GM18868 (cell line): ENCODE measurements at regions not wholly inside any gene's neighbourhood (a gene's known extent, or its start where the extent isn't known, plus 50 kb on each side); places are given as distances from the start of the nearest gene placed in this dataset.

ENCODE experiments used
- ATAC-seq: cut with Tn5 transposase; IDR thresholded peaks from one replicate; pipeline ENCODE4 v1.9.1; 2021; ENCODE audit warnings: mild to moderate bottlenecking, moderate library complexity; ENCODE audit not compliant: unreplicated experiment

DNA sequence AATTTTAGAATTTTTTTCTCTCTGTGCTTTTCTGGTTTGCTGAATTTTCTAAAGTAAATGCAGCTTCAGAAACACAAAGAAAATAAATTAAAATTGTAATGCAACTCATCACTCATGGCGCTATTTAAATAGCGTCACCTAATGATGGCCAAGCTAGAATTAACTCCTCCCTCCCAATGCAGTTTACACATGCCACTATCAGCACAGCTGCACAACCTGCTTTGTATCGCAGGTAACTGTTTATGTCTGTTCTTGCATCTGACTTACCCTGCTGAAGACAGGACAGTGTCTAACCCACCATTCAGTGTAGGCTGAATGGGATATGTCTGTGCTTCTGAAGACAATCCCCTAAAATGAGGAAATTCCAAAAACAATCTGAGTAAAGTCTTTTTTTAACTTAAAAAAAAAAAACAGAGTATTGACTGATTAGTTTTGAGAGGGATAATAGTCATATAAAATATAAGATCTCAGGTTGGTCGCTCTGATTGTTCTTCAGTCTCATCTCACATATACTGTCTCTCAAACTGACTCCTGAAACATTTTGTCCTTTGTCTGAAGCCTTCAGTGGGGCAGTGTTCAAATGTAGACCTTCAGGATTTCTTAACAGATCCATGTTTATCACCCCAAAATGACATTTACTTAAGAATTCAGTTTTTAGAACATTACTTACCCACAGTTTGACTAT lies 271.4 kb downstream of the ZEB2 start:
- ATAC-seq, result peak; percentile 38

DNA sequence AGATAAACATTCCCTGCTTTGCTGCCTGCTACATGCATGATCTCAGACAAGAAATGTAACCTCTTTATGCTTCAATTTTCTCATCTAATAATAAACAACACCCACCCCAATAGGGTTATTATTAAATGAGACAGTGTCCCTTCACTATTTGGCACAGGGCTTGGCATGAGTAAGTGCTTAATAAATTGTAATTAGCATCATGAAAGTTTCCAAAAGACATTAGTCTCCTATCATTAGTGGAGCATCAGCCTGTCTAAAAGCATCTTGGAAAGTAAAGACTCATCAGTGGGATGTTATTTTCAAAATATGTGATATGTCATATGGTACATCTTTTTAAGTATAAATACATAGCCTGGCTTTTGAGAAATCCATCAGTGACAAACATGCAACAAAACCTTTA lies 275.0 kb downstream of the ZEB2 start:
- no peak for ATAC-seq

DNA sequence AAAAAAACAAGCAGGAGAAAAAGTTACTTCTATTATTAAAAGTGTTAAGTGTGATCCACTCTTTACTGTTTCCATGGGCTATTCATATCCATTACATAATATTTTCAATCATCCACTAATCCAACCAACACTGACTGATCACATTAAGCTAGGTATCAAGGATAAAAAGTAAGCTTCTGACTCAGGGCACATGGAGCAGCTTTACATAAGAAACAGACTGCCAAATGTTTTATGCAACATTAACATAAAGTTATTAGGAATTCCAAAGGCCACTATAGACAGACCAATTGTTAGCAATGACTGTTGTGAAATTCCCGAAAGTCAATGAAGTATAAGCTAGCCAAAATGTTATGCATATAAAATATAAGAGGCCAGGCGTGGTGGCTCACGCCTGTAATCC lies 277.6 kb downstream of the ZEB2 start:
- no peak for ATAC-seq

DNA sequence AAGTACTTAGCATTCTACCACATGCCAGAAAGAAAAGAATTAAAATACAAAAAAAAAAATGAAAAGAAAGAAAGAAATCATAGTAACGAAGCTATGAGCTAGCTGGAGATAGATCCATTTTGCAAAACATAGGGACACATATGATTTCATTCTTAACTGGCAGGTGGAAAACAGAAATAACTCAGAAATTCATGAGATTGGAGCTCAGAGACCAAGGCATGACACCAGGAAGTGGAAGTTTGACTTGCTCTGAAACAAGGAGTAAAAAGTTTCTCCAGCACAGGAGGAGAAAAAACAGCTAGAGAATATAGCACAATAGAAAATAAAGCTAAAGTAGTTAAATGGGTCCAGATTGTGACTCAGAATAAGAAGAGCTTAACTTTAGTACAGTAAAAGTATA lies 278.1 kb downstream of the ZEB2 start:
- ATAC-seq, result no peak

DNA sequence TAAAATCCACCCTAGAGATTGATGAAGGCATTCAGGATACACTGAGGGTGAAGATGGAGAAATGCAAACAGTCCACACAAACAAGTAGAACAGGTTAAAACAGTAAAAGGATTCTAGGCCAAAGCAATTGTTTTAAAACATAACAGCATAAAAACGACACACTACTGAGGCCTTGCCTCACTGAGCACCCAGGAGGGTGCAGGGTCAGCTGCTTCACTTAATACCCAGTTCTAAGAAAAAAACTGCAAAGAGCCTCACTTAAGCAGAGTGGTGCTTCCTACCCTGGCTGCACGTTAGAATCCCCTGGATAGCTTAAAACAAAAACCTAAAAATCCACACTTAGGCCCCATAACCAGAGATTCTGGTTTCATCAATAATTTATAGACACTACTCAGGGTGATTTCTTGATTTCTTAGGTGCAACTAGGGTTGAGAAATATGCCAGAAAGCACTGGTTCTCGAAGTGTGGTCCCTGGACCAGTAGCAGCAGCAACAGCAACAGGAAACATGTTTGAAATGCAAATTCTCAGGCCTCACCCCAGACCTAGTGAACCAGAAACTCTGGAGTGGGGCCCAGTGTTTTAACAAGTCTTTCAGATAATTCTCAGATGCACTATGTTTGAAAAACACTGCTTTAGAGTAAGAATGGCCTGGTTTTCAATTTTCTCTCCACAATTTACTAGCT lies 279.1 kb downstream of the ZEB2 start:
- peak; percentile 75 for ATAC-seq

DNA sequence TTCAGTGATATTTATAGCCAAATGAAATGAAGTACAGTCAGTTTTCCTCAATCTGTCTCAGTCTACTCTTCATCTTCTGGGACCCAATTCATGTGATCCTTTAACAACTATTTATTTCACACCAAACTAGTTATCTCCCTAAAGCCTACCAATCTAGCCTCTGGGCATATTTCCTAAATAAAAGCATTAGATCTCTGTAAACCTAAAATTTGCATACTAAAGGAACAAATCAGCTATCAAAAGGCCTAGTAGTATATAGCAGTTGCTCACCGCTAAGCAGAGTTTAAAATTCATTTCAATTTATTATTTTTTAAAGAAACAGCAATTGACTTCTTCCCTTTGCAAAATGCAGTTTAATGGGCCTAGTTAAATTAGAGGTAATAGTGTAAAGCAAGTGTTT lies 280.2 kb downstream of the ZEB2 start:
- ATAC-seq, result no peak

DNA sequence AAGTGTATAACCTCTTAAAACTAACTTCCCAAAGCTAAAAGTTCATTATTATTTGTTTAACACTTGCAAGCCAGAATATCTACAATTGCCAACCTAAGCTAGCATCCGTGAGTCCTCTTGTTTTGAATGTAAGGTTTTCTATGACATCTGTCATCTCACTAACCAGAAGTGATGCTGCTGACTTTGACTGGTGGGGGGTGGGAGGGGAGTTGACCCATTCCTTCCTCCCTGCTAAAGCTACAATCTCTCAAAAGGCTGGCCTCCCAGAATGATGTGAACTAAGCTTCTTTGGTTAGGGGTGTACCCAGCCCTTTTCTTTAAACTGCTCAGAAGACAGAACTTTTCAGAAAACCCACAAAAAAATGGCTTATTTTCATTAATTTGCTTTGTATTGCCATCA lies 280.6 kb downstream of the ZEB2 start:
- no peak for ATAC-seq

DNA sequence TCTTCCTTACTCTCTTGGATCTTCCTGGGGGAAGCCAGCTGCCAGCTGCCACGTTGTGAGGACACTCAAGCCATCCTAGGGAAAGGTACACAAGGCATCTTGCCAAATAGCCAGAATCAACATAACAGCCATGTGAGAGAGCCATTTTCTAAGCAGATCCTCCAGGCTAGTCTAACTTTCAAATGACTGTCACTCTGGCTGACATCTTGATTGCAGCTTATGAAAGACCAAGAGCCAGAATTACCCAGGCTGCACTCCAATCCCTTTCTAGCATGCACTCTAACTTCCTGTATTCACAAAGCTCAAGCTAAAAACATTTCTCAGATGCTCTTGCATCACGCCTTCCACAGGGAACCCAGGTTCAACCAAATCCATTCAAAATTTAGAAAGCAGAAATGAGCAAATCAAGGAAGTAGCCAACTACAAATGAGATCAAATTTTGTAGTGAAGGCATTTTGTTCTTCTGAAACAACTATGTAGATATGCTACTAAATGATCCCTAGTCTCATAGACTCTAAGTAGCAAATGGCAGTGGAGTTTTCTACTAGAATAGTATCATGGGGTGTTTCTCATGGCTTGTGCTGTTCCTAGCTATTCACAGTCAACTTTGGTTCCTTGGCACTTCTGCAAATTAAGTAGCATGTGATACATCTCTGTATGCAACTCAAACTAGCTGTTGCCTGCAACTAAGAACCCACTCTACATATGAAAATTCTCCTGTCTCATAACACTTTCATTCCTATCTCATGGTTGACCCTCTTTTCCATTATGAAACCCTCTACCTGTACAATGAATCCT lies 281.9 kb downstream of the ZEB2 start:
- no peak for ATAC-seq

DNA sequence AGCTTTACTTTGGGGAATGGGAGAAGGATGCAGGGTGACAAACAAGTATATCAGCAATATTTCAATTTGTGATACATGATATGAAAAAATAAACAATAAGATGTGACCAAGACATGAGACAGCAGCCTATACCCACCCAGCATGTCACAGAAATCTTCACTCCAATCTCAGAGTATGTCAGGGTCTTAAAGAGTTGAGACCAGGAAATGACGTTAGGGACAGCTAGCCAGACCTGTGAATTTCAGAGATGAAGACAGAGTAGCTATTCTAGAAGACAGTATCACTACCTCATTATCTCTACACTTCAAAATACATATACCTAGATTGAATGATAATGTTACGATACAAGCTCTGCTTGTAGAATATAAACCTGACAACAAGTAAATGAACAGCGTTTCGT lies 282.8 kb downstream of the ZEB2 start:
- no peak for ATAC-seq

DNA sequence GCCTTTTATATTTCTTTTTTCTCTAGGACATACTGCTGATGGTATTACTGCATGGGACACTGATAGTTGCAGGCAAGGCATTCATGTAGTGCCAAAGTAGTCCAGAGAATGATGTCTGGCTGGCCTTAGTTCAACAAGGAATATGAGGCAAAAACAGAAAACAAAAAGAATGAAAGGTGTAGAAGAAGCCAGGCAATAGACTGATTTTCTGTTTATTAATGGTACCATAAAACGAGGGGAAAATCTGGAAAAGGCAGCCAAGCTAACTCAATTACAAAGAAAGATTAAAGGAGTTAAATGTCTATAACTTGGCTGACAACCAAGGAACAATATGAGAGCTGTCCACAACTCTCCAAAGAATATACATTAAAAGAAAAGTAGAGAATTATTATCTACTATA lies 284.9 kb downstream of the ZEB2 start:
- no peak for ATAC-seq

DNA sequence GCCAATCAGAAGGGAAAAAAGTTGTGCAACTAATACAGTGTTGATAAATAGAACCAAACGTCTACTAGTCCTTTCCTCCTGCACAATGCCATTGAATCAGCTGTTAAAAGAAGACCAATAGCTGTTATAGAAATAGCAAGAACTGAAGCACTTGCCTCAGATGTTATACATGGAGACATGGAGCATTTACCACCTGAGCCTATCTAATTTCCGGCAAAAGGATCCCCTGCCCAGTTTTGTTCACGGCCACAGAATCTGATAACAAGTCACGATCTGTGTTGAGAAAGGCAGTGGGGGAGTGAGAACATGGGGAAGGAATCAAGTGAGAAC lies 285.4 kb downstream of the ZEB2 start:
- ATAC-seq, result no peak

DNA sequence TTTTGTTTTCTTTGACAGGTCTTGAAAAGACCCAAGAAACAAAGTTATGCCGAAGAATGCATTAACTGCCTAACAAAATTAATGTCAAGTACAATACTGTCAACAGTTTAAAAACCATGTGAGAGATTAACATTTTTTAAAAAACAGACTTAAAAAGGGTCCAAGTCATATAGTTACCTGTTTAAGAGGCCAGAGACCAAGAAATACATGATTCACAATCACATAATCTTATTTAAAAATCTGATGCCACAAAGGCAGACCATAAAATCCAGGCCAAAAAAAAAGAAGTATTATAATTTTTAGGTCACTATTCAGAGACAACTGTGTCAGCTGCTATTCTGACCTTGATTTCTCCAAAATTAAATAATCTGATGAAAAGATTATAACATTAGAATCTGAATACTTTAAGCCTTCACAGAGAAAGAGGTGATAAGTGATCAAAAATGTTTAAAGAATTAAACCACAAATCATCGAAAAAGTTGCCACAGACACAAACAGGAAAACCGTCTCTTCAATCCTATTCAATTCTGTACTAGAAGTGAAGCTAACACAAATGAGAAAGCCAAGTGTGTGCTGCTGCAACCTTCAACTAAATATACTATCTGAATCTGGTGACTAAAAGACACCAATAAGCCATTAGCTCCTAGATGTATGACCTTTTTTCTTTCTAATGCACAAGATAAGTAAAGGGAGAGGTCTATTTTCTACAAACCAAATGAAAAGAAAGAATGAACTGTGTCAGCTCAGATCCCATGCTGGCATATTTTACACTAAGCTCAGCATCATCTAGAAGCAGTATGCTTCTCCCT lies 286.0 kb downstream of the ZEB2 start:
- ATAC-seq, result no peak

DNA sequence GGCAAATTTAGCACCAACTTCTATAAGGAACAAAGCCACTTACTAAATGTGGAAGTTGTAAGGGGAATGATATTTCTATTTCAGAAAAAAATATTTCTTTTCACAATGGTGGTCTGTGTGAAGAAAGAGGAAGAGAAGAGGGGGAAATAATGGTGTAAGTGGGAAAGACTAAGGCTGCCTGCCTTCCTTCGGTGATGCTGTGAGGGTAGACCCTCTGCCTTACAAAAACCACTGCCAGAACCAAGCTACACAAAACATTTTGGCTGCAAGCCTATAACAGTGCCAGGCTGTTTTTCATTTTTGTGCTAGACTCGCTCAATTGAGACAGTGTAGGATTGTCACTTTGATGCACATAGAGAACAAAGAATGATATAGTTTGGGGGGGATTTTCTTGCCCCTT lies 286.6 kb downstream of the ZEB2 start:
- no peak for ATAC-seq

DNA sequence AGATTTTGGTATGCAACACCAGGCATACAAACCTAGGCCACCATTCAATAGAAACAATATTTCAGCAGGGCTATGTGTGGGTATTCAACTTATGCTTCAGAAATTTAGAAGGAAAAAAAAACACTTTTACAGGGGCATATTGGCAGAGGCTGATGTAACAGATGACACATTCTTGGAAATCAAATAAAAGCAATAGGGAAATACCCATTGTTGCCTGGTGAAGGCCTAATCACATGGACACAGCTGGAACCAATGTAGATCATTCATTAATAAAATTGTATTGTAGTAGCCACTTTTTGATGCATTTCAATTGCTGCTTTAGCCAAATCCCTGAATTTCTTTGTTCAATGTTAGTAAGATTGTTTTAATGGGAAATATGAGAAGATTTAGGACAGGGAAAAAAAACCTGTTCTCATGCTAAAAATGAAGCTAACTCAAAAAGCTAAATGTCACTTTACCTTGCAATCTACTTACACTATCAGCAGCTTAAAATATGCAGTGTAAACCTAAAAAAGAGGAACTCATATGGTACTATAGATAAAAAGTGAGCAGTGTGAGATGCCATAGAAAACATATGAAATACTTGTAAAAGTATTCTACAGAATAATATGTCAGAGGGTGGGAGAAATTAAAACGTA lies 289.4 kb downstream of the ZEB2 start:
- peak; percentile 67 for ATAC-seq

DNA sequence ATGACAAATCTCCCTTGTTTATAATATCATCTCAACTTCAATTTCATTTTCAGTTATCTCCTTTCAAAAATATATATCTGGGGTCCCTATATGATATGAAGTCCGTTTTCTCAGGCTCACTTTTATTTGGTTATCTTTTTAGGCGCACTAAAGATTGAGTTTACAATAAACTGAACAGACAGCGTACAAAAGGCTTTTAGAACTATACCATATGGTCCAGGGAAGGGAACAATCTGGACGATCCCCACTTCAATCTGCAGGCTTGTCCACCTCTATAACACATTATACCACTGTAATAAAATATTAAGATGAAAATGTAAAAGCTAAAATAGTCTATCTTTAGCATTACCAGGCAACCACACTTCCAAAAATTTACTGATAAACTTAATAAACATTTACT lies 289.9 kb downstream of the ZEB2 start:
- ATAC-seq, result no peak

DNA sequence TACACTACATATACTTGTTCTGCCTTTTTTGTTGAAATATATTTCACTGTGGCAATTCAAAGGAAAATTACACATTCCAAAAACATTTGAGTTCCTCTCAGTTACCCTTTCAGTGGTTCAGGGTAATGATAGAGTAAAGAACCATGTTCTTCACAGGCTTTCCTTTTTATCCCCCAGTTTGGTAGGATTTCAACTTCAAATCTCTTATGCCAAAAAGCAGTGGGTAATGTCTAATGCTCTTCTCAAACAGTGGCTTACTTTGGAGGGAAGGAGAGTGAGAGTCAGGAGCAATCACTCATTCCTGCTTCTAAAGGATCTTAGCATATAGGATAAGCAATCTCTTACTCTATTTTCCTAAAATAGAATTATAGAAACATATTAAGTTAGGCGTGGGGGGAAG lies 290.6 kb downstream of the ZEB2 start:
- ATAC-seq, result no peak

DNA sequence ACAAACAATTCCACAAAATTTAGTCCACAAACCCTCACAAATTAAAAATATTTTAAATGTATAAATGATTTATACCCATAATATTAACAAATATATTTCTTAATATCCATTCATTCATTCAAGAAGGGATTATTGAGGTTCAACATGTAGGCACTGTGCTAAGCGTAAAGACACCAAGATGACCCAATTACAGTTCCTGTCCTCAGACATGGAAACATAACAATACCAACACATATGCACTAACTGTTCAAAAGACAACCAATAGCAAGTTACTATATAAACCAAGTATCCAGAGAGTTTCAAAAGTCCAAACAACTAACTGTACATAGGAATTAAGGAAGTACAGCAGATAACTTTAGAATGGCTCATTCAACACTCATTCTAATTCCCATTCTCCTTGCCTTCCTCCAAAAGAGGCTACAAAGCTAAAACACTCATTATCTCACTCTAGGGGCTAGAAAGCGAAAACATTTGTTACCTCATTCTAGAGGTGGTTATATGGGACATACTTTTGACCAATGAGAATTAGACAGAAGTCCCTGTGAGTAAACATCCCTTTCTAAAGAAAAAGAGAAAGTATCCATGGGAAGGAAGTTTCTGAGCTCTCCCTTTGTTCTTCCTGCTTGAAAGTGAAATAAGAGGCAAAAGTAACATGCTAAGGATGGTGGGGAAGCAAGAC lies 292.4 kb downstream of the ZEB2 start:
- ATAC-seq, result no peak

DNA sequence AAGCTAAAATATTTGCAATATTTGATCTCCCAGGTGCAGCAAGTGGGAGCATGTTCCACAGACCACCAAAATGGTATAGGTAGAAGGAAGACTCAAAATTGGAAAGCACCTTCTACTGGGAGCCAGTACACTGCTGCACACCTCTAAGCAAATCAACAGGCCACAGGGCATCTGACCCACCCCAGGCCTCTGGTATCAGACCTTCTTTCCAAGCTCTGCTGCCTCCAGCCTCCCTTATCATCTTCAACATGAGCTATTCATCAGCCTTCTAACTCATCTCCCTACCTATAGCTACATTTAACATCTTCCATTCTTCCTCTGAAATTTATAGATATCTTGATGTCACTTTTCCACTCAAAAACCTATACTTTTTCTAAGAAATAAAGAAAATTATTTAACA lies 294.8 kb downstream of the ZEB2 start:
- no peak for ATAC-seq

DNA sequence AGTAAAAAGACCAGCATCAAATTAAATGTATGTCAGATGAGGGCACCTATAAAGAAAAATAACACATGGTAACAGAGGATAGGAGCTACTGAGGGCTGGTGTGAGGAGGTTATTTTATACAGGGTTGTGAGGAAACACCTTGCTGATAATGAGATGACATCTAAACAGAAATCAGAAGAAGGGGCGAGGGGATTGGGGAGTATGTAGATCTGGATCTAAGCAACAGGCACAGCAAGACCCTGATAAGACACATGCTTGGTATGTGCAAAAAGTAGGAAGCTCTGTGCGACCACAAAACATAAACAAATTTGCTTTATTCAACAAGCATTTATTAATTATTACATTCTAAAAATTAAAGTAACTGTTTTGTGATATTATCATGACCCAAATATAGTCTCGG lies 295.4 kb downstream of the ZEB2 start:
- ATAC-seq, result no peak

DNA sequence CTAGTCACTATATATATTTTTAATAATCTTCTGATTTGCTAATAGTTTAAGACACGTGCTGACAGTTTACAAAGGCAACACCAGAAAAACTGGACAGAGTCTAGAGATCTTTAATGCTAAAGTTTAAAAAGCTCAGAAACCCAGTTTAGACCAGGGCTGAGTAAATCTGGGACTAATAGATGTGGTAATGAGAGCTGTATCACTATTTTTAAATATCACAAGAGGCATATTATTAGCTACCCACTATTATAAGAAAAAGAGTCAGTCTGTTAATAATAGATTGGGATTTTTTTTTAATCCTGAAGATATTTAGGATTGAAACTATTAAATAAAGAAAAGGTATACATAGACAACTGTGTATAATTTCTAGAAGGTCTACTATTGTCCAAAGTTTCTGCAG lies 299.9 kb downstream of the ZEB2 start:
- ATAC-seq, result no peak
